ENCODE measurements at regions not wholly inside any gene's neighbourhood (a gene's known extent, or its start where the extent isn't known, plus 50 kb on each side); places are given as distances from the start of the nearest gene placed in this dataset.

- TF ChIP-seq GATA3 (IDR thresholded peaks at IDR 0.05; ENCODE audit: low read depth, low read length) (no peak), GATA2 (IDR thresholded peaks at IDR 0.05; ENCODE audit: low read depth, low read length) (no peak)
Observed at GRCh38 chr18:45164551-45164950, 450.7 kb upstream of the SLC14A2 start.

- no peak for TF ChIP-seq GATA2 (IDR thresholded peaks at IDR 0.05; ENCODE audit: low read depth, low read length)
- TF ChIP-seq GATA3 (IDR thresholded peaks at IDR 0.05; ENCODE audit: low read depth, low read length): no peak
Observed at GRCh38 chr18:45165176-45165713, 450.0 kb upstream of the SLC14A2 start.

GRCh38 chr18:45165871-45166270 is 449.4 kb upstream of the SLC14A2 start:
- TF ChIP-seq GATA2 (IDR thresholded peaks at IDR 0.05; ENCODE audit: low read depth, low read length): no peak
- no peak for TF ChIP-seq GATA3 (IDR thresholded peaks at IDR 0.05; ENCODE audit: low read depth, low read length)

GRCh38 chr18:45166341-45166835 is 448.9 kb upstream of the SLC14A2 start:
- TF ChIP-seq GATA3 (IDR thresholded peaks at IDR 0.05; ENCODE audit: low read depth, low read length) (no peak), GATA2 (IDR thresholded peaks at IDR 0.05; ENCODE audit: low read depth, low read length) (no peak)

- TF ChIP-seq GATA2 (IDR thresholded peaks at IDR 0.05; ENCODE audit: low read depth, low read length): no peak
- TF ChIP-seq GATA3 (IDR thresholded peaks at IDR 0.05; ENCODE audit: low read depth, low read length): no peak
Observed at GRCh38 chr18:45166836-45167551, 448.3 kb upstream of the SLC14A2 start.

GRCh38 chr18:45167631-45168280 is 447.5 kb upstream of the SLC14A2 start:
- TF ChIP-seq GATA2 (IDR thresholded peaks at IDR 0.05; ENCODE audit: low read depth, low read length) (no peak), GATA3 (IDR thresholded peaks at IDR 0.05; ENCODE audit: low read depth, low read length) (no peak)

- TF ChIP-seq GATA2 (IDR thresholded peaks at IDR 0.05; ENCODE audit: low read depth, low read length) (no peak), GATA3 (IDR thresholded peaks at IDR 0.05; ENCODE audit: low read depth, low read length) (no peak)
Observed at GRCh38 chr18:45168866-45169600, 446.2 kb upstream of the SLC14A2 start.

GRCh38 chr18:45169610-45170009 is 445.7 kb upstream of the SLC14A2 start:
- TF ChIP-seq GATA2 (IDR thresholded peaks at IDR 0.05; ENCODE audit: low read depth, low read length): no peak

GRCh38 chr18:45171679-45172191 is 443.5 kb upstream of the SLC14A2 start:
- TF ChIP-seq GATA3 (IDR thresholded peaks at IDR 0.05; ENCODE audit: low read depth, low read length) (no peak), GATA2 (IDR thresholded peaks at IDR 0.05; ENCODE audit: low read depth, low read length) (no peak)

GRCh38 chr18:45173327-45173726 is 441.9 kb upstream of the SLC14A2 start:
- TF ChIP-seq GATA2 (IDR thresholded peaks at IDR 0.05; ENCODE audit: low read depth, low read length): no peak
- no peak for TF ChIP-seq GATA3 (IDR thresholded peaks at IDR 0.05; ENCODE audit: low read depth, low read length)

- TF ChIP-seq GATA3 (IDR thresholded peaks at IDR 0.05; ENCODE audit: low read depth, low read length): no peak
- TF ChIP-seq GATA2 (IDR thresholded peaks at IDR 0.05; ENCODE audit: low read depth, low read length): no peak
Observed at GRCh38 chr18:45173799-45174519, 441.3 kb upstream of the SLC14A2 start.

GRCh38 chr18:45174629-45175136 is 440.6 kb upstream of the SLC14A2 start:
- TF ChIP-seq GATA3 (IDR thresholded peaks at IDR 0.05; ENCODE audit: low read depth, low read length): peak; percentile 89
- TF ChIP-seq GATA2 (IDR thresholded peaks at IDR 0.05; ENCODE audit: low read depth, low read length): peak; percentile 80; the same call in 1 of the 2 replicates

GRCh38 chr18:45175511-45175910 is 439.8 kb upstream of the SLC14A2 start:
- no peak for TF ChIP-seq GATA3 (IDR thresholded peaks at IDR 0.05; ENCODE audit: low read depth, low read length)
- TF ChIP-seq GATA2 (IDR thresholded peaks at IDR 0.05; ENCODE audit: low read depth, low read length): no peak
